GM21529 (cell line): ENCODE measurements at regions not wholly inside any gene's neighbourhood (a gene's known extent, or its start where the extent isn't known, plus 50 kb on each side); places are given as distances from the start of the nearest gene placed in this dataset.
"Not testable (repeated sequence)": the region's sequence is repeated elsewhere in the genome, so short reads cannot be mapped to it uniquely, and the experiment has no call there.

ENCODE experiments used
- ATAC-seq: cut with Tn5 transposase; IDR thresholded peaks from one replicate; pipeline ENCODE4 v1.9.1; 2021; ENCODE audit not compliant: unreplicated experiment

DNA sequence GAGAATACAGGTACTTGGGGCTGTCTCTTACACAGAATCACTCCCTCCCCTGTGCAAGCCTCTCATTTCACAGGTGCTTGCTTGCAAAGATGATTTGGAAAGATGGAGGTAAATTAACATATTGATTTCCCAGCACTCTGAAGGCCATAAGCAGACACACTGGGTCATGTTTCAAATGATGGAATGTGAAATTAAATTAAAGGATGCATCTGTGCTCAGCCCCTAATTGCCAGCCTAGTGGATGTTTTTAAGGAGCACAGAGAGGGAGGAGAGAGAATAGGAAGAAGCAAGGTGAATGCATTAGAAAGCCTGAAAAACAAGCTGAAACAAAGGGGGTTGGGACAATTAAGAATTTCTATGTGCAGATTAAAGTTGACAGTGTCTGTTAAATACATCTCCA, 96.1 kb upstream of the GRIP1 start:
- no peak for ATAC-seq

DNA sequence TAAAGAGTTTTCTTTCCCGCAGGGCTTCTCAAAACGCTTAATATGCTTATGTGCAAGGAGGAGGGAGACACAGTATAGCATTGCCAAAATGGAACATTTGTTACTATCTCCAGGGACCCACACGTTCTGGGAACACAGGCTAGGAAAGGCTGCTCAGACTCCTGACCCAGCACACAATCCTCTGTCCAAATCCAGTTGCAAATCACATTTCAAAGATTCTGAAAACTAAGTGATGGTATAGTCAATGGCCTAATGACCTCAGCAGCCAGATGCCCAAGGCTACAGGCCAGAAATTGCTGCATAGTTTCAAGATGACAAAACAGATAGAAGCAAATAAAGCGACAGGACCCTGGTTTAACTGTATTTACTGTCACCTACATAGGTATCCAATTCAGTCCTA, 97.0 kb upstream of the GRIP1 start:
- ATAC-seq: no peak

DNA sequence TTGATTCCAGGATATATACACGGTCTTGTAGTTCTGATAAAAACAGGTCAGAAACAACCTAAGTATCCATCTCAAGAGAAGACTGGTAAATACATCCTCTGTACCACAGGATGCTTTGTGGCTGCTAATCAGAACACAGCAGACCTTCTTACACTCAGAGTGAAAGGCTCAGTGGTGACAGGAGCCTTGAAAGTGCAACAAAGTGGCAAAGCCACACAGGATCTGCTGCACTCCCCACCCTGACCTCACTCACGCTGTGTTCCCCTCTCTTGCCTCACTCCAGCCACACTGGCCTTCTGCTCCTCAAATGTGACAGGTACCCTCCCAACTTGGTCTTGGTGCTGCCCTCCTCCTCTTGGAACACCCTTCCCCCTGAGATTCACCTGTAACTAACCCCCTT, 98.1 kb upstream of the GRIP1 start:
- peak; percentile 99 for ATAC-seq

DNA sequence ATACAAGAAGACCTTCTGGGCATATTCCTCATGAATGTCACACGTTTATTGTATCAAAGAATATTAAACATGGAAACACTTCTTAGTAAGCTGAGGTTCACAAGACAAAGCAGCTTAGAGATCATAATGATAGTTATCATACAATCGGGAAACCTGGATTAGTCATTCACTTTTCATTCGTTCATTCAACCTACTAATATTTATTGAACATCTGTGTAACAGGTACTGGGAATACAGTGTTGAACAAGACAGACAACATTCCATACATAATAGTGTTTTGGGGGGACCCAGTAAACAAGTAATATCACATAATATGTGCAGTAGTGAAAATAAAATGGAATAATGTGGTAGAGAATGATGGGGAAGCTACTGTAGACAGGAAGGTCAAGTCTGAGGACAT, 100.6 kb upstream of the GRIP1 start:
- no peak for ATAC-seq

DNA sequence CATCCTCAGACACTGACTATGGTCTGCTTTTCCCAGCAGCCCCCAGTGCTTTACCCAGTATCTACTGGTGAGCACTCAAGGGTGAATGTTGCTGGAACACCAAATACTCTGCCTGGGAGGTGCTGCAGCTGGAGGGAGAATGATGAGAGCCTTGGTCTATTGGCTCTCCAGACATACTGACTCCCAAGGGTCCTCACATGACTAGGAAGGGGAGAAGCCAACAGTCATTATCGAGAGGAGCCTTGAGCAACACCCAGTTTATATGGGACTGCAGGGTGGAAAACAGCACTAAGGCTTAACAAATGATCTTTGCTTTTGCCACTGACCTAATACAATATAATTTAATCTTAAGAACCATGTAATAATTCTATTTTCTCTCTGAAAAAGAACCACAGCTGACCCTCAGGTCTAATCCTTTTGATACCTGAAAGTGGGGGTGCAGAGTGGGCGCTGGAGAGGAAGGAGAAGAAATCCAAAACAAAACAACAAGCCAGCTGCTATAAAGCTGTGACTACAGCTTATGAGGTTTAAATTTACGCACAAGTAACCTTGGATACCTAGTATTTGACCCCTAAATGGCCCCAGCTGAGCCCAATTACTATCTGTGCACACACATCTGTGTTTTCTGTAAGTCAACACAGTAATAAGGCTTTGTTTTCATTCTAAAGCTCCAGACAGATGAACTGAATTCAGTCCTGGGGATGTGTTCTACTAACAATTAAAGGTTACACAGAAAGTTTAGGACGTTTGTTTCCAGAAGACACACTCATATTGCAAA, 107.8 kb upstream of the GRIP1 start:
- no peak for ATAC-seq

DNA sequence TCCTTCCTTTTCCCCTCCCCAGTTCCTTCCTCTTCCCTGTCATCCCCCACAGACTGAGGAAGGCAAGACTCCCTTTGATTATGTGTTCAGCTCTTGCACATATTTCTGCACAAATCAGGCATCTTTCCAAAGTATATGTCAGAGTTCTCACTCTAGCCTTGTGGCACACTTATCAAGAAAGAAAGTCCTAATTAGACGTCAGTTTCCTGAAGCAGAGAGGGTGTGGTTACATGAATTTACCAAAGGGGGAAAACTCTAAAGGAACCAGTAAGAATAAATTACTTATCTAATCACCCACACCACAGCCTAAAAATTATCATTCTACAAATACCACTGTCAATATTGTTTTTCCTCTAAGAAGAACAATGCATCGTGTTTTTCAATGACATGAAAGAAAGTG, 120.7 kb upstream of the GRIP1 start:
- ATAC-seq: no peak

DNA sequence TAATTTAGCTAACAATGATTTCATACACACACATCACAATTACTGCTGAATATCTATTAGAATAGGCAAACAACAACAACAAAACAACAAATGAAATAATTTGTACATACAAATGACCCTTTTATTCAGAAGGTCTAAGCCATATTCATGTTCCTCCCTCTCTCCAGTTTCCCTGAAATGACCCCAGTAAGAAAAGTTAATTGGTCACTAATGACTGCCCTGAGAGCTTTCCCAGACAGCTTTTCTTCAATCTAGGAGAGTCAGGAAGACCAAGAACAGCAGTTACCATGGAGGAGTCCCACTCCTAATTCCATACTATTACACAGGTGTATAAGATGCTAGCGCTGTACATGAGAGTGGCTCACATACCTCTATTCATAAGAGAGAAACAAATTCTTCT, 121.2 kb upstream of the GRIP1 start:
- ATAC-seq: no peak

DNA sequence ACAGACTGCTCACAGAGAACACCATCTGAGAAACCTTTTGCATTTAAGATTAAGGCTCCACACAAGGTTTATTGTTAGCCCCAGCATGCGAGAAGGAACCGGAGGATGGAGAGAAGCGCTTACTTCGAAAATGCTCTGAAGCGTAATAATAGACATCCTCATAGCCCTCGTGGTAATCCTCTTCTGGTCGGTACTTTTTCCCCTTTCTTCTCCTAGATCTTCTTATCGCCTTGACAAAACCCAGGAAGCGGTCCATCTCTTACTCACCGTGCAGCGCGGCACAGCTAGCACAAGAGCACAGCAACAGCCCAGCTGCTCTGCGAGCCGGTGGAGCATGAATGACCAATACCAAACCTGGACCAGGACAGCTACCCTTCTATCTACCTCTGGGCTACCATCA, 125.1 kb upstream of the GRIP1 start:
- ATAC-seq: no peak

DNA sequence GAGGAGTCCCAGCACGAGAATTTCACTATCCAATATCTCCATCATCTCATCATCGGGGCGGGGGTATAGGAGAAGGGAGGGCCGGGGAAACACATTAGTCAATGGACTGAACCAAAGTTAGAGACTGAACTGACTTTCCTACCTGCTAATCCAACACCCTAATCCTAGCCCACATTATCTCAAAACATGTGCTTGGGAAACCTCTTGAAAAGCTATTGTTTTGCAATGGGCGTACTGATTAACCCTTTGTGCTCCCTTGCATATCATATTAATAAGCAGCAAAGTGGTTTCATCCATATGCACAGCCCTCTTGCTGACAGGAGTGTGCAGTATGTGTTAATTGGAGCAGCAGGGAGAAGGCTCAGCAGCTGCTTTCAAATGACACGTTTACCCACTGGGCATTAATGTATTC, 125.7 kb upstream of the GRIP1 start:
- no peak for ATAC-seq

DNA sequence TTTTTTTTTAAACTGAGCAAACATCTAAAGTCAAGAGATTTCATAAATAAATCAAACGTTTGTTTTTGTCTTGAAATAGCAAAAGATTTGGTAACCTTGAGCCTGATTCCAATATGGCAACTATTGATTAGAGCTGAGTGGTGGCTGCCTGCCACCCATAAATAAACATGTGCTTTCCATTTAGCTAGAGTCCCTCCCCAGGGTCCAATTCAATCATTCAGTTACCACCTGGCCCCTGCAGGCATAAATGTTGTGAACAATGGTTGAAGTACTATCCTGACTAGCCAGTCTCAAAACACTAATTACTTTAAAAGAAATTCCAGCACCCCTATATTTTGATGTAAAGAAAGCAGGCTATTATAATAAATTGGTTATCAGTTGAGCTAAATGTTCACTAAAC, 129.7 kb upstream of the GRIP1 start:
- ATAC-seq: no peak

DNA sequence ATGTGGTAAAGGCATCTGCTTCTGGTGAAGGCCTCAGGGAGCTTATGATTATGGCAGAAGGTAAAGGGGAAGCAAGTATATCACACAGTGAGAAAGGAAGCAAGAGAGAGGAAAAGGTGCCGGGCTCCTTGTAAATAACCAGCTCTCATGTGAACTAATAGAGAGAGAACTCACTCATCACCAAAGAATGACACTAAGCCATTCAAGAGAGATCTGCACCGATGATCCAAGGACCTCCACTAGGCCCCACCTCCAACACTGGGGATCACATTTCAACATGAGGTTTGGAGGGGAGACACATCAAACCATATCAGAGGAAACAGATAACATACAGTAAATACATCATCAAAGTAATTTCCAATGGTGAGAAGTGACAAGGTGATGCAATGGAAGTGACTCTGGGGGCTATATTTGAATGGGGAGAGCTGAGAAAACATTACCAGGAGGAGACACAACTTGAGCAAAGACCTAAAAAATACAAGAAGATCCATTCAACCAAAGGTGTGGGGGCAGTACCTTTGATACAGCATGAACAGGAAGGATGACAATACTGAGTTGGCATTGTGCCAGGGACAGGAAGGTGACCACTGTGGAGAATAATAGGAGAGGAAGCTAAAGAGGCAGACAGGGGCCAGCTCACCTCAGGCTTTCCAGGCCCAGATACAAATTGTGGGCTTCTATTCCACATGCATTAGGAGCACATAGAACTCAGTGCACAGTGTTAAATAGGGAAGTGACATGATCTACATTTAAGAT, 134.4 kb upstream of the GRIP1 start:
- ATAC-seq: no peak

DNA sequence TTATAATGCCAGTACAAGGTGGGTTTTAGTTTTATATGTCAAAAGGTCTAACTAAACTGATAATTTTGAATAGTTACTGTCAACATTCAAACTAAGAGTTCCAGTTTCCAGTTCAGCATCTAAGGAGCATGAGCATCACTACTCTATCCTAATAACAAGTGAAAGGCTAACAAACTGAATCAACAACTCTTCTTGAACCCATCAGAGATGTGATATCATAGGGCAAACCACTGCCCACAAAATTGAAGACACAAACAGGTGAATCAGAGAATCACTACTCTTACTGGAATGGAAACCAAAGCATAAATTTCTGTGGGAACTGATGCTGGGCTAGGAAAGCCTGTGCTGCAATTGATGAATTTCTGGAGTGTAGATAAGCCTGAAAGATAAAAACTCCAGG, 140.7 kb upstream of the GRIP1 start:
- no peak for ATAC-seq

DNA sequence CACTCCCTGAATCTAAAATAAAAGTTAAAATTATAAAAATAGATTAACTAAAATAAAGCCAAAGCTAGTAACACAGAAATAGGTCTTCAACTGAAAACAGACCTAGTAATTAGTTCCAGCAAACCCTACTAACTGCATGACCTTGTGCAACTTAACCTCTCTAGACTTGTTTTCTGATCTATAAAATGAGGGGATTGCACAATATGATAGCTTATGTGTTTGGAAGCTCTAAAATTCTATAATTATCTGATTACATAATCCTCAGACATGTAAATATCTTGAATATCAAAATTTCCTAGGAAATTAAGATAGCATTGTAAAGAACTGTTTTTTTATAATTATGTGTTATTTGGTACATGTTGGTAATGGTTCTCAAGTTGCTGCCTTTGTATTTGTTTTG, 144.1 kb upstream of the GRIP1 start:
- no peak for ATAC-seq

DNA sequence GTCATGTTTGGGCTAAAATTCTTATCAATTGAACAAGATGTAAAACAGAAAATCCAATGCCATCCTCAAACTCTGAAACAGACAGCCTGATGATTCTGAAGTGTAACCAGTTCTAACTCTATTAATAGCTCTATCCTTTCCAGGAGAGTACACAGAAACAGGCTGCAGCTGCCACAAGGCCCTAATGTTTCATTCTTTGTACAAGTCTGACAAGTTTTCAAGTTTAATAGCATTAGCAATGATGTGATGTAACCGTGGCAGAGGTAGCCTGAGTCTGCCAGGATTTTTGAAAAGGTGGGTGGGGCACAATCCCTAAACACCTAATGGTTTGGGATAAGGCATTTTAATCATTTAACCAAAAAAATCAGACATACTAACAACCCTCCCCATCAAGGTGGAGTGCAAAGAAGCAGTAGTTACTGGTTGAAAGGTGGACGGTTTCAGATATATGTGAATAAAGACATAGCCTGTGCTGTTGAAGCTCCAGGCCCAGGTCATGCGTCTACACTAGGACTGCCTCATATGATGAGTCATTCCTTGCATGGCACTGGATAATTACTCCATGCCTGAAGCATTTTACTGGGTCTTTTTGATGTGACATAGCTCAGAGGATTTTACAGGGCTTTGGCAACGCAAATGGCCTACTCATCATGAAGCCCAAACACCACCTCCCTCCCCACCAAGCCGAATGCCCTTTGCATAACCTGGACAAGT, 145.1 kb upstream of the GRIP1 start:
- no peak for ATAC-seq

DNA sequence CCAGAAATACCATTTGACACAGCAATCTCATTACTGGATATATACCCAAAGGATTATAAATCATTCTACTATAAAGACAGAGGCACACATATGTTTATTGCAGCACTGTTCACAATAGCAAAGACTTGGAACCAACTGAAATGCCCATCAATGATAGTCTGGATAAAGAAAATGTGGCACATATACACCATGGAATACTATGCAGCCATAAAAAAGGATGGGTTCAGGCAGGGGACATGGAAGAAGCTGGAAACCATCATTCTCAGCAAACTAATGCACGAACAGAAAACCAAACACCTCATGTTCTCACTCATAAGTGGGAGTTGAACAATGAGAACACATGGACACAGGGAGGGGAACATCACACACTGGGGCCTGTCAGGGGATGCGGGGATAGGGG, 147.0 kb upstream of the GRIP1 start:
- not testable (repeated sequence) for ATAC-seq

DNA sequence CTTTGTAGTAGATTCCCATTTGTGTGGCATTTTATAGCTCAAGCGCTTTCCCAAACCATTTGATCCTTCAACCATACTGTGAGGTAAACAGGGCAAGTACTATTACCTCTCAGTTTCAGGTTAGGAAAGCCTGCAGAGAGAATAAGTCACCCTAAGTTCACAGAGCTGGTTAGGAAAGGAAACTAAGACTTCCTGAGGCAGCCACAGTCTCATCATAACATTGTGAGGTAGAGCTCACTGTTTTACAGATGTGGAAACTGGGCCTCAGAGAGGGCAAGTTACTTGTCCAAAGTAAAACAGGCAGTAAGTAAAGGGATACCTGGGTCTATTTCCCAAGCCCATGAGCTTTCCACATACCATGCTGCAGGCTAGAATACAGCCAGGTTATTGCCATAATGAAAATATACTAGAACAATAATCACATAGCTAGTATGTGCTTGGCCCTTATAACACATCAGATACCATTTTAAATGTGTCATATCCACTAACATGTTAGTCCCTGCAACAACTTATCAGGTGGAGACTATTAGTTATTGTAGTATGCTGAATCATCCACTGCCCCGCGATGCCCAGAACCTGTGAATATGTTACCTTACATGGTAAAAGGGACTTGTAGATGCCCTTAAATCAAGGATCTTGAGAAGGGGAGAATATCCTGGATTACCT, 150.9 kb upstream of the GRIP1 start:
- ATAC-seq: no peak

DNA sequence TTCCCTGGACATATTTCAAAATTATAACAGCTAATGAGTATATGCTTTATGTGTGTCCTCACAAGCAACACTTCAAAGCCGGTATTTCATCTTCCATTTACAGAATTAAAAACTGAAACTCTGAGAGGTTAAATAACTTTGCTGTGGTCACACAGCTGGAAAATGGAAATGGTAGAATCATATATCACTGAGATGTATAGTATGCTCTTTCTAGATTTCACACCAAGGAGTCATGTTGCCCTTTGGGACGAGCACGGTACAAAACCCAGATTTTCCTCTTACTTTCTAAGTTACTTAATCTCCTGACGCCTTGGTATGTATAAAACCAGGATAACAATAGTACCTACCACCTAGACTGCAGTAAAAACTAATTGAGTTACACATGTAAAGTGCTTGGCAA, 152.6 kb upstream of the GRIP1 start:
- ATAC-seq: no peak

DNA sequence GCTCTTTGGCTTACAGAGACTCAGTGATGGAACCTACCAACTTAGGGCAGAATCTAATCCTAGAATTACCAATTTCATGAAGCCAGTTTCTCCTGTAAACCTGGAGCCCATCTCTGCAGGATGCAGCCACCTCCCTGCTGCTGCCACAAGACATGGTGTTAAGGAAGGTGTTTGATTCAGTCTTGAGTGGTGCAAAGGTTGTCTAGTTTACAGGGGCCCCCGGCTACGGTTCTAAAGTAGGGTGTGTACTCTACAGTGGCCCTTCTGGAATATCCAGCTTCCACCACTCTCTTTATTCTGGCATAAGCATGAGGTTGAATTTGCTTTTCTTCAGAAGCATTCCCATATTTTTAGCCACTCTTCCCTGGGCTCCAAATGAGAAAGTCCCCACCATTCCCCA, 154.1 kb upstream of the GRIP1 start:
- no peak for ATAC-seq

DNA sequence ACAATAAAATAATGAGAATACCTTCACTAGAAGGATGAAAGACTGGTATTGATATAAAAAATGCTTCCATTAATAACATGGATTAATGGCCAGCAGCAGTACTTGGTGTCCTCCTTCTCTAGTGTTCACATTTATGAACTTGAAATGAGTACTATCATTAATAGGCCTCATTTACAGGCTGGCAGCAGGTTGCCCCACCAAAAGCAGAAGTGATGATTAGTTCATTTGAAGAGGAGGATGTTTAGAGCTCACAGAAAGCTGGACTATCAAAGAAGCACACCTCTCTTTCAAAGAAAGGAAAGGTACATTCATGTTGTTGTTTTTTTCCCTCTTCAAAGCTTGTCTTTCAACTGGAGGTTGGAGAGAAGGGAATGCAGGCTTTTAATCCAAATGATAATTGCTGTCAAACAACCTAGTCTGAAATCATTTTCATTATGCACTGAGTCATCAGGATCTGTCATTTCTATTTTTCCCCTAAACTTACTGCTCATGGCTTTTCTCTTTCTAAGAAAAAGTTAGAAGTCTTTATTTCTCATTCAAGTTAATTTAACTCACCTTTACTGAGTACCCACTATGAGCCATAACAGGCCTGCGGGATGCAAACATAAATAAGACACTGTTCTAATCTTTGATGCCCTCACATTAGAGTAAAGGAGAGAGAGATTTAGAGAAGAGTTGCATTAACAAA, 157.9 kb upstream of the GRIP1 start:
- no peak for ATAC-seq

DNA sequence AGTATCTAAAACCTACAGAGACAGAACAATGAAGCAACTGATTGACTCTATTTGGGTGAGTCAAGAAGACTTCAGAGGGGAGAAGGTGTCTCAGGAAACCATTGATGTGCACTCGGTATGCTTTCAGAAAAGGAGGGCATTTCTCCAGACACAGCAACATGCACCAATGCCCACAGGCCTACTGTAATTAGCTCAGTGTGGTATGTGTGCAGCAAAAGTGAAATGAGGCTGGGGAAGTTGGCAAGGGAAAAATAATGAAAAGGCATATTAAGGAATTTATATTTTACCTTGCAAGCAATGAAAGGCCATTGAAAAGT, 158.4 kb upstream of the GRIP1 start:
- no peak for ATAC-seq

DNA sequence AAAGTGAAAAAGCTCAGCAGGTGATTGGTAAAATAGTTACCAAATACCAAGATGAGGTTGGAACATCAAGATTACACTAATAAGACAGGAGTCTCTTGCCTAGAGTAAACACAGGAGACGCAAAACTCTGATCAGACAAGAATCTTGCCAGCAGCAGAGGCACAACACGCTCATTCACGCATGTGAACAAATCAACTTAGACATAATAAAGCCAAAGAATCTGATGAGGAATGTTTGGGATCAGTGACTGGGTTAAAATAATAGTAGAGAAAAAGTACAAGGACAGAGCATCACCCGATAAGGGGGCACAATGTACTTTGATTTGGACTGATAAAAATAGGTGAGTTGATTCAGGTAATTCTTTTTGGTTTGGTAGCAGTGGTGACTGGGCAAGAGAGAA, 159.5 kb upstream of the GRIP1 start:
- no peak for ATAC-seq
